Activated CD4-positive, alpha-beta T cell treated with anti-CD3 and anti-CD28 coated beads, Interleukin-2, amount 50 U/mL, for 4 hours (primary cell): ENCODE measurements at regions not wholly inside any gene's neighbourhood (a gene's known extent, or its start where the extent isn't known, plus 50 kb on each side); places are given as distances from the start of the nearest gene placed in this dataset.
"Not testable (repeated sequence)": the region's sequence is repeated elsewhere in the genome, so short reads cannot be mapped to it uniquely, and the experiment has no call there.

ENCODE experiments used
- DNase-seq, 2 experiments: peaks; one replicate each; pipeline ENCODE4 v3.0.0-alpha.2; 2020

GRCh38 chr16:82293671-82294070, 123.6 kb upstream of the MPHOSPH6 start:
- DNase-seq, result no peak

- no peak for DNase-seq
Observed at GRCh38 chr16:82287937-82288336, 117.9 kb upstream of the MPHOSPH6 start.

- no peak for DNase-seq
Observed at GRCh38 chr16:82282662-82283061, 112.6 kb upstream of the MPHOSPH6 start.

GRCh38 chr16:82281544-82281943, 111.5 kb upstream of the MPHOSPH6 start:
- DNase-seq, result no peak

GRCh38 chr16:82280867-82281266, 110.8 kb upstream of the MPHOSPH6 start:
- DNase-seq, result no peak

GRCh38 chr16:82275349-82275748, 105.3 kb upstream of the MPHOSPH6 start:
- not testable (repeated sequence) for DNase-seq

- no peak for DNase-seq
Observed at GRCh38 chr16:82271636-82272035, 101.6 kb upstream of the MPHOSPH6 start.

- DNase-seq, result not testable (repeated sequence)
Observed at GRCh38 chr16:82267675-82268074, 97.7 kb upstream of the MPHOSPH6 start.

- no peak for DNase-seq
Observed at GRCh38 chr16:82265809-82266208, 95.8 kb upstream of the MPHOSPH6 start.

GRCh38 chr16:82264756-82265155, 94.7 kb upstream of the MPHOSPH6 start:
- no peak for DNase-seq

GRCh38 chr16:82263521-82264143, 93.6 kb upstream of the MPHOSPH6 start:
- peak; percentile 17 to 29 for DNase-seq

GRCh38 chr16:82262244-82262643, 92.2 kb upstream of the MPHOSPH6 start:
- DNase-seq, result no peak

- DNase-seq, result no peak
Observed at GRCh38 chr16:82260212-82260795, 90.3 kb upstream of the MPHOSPH6 start.

- no peak for DNase-seq
Observed at GRCh38 chr16:82259731-82260130, 89.7 kb upstream of the MPHOSPH6 start.

GRCh38 chr16:82257990-82258389, 88.0 kb upstream of the MPHOSPH6 start:
- DNase-seq, result no peak

GRCh38 chr16:82252582-82252981, 82.6 kb upstream of the MPHOSPH6 start:
- DNase-seq, result no peak

GRCh38 chr16:82248677-82249076, 78.7 kb upstream of the MPHOSPH6 start:
- no peak for DNase-seq

GRCh38 chr16:82248012-82248656, 78.1 kb upstream of the MPHOSPH6 start:
- no peak for DNase-seq

GRCh38 chr16:82242201-82242600, 72.2 kb upstream of the MPHOSPH6 start:
- no peak for DNase-seq

- no peak for DNase-seq
Observed at GRCh38 chr16:82241469-82242052, 71.5 kb upstream of the MPHOSPH6 start.

GRCh38 chr16:82240111-82240510, 70.1 kb upstream of the MPHOSPH6 start:
- DNase-seq, result no peak

GRCh38 chr16:82236875-82237274, 66.9 kb upstream of the MPHOSPH6 start:
- DNase-seq, result no peak

GRCh38 chr16:82236415-82236814, 66.4 kb upstream of the MPHOSPH6 start:
- no peak for DNase-seq

- no peak for DNase-seq
Observed at GRCh38 chr16:82232806-82233205, 62.8 kb upstream of the MPHOSPH6 start.
